HG03520 (cell line): ENCODE measurements at regions not wholly inside any gene's neighbourhood (a gene's known extent, or its start where the extent isn't known, plus 50 kb on each side); places are given as distances from the start of the nearest gene placed in this dataset.
"Not testable (repeated sequence)": the region's sequence is repeated elsewhere in the genome, so short reads cannot be mapped to it uniquely, and the experiment has no call there.

Source experiments
- ATAC-seq: cut with Tn5 transposase; IDR thresholded peaks from one replicate; pipeline ENCODE4 v1.9.1; 2021; ENCODE audit warnings: mild to moderate bottlenecking, moderate library complexity; ENCODE audit not compliant: unreplicated experiment

- no peak for ATAC-seq
These were observed 668.1 kb downstream of the RFPL4B start for GRCh38 chr6:113015249-113015648.

- no peak for ATAC-seq
These were observed 670.2 kb downstream of the RFPL4B start for GRCh38 chr6:113017353-113017752.

DNA sequence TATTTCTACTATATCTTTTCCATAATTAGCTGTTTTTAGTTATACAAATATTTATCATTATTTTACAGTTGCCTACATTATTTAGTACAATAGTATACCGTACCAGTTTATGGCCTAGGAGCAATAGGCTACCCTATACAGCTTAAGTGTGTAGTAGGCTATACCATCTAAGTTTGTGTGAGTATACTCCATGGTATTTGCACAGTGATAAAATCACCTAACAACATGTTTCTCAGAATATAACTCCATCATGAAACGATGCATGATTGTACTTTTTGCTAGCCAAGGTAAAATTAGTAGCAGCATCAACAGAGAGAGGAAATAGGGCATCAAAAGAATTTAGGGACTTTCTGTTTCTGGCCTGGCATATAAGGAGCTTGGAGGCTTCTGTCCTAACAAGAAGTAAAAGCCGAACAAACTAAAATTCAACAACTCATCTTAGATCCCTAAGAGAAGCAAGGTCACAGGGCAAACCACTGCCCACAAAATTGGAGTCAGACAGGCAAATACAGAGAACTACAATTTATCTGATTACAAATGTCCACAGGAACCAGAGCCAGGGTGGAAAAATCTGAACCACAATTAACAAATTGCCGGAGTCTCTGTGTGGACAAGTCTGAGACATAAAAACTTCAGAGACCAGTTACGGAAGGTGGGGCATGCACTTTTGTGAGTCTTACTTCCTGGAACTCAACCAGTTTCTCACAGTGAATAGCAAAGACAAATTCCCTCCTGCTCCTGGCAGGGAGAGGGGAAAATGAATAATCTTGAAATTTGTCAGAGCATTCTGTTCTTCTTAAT is 671.4 kb downstream of the RFPL4B start:
- ATAC-seq = no peak

GRCh38 chr6:113019176-113019575 is 672.0 kb downstream of the RFPL4B start:
- ATAC-seq = no peak

DNA sequence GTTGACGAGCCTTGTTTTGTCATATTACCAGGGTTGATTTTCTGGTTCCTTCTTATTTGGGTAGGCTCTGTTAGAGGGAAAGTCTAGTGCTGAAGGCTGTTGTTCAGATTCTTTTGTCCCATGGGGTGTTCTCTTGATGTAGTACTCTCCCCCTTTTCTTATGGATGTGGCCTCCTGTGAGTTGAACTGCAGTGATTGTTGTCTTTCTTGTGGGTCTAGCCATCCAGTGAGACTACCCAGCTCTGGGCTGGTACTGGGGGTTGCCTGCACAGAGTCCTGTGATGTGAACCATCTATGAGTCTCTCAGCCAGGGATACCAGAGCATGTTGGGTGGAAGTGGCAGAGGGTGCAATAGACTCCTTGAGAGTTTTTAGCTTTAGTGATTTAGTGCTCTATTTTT is 680.6 kb downstream of the RFPL4B start:
- no peak for ATAC-seq

- ATAC-seq = not testable (repeated sequence)
These were observed 682.0 kb downstream of the RFPL4B start for GRCh38 chr6:113029161-113029560.

DNA sequence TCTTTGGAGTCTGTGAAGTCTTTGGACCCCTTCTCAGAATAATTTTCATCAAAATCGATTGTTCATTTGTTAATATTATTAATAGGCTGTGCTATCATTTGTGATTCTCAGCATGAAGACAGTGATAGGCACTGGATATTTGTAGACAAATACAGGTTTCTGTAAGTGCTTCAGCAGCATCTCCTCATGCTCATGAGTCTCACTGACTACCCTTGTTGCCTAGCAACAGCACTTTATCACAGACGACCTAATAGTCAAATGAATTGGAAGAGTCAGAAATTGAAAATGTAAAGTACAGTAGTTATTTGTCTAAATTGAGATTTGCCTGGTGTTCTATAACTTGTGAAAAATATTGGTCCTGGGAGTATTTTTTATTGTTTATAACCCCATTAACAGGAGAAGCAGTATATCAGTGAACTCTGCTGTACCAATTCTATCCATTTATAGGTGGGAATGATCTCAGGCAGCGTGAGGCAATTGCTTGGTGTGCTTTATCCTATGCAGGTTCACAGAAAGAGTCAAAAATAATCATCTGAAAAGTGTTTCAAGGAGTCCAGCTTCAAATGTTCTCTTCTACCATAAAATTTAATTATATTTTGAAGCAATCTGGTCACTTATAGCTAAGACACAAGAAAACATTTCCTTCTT is 684.6 kb downstream of the RFPL4B start:
- ATAC-seq = no peak

GRCh38 chr6:113039005-113039404 is 691.9 kb downstream of the RFPL4B start:
- ATAC-seq = no peak

GRCh38 chr6:113047148-113047547 is 700.0 kb downstream of the RFPL4B start:
- ATAC-seq = no peak

GRCh38 chr6:113047932-113048331 is 700.8 kb downstream of the RFPL4B start:
- no peak for ATAC-seq

DNA sequence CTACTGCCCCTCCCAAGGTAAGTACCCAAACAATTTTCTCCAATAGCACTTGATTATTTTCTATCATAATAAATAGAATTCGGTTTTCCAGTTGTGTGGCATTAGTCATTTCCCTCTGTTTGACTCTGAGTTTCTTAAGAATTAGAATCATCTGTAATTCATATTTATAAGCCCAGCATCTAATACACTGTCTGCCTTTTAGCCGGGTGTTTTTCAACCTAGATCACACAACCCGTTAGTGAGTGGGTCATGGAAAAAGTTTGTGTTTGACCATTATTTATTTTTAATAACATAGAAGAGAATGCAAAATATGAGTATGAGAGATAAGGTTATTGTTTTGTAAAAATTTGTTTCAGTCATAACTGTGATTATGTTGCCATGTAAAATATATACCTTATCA is 701.6 kb downstream of the RFPL4B start:
- ATAC-seq = no peak

DNA sequence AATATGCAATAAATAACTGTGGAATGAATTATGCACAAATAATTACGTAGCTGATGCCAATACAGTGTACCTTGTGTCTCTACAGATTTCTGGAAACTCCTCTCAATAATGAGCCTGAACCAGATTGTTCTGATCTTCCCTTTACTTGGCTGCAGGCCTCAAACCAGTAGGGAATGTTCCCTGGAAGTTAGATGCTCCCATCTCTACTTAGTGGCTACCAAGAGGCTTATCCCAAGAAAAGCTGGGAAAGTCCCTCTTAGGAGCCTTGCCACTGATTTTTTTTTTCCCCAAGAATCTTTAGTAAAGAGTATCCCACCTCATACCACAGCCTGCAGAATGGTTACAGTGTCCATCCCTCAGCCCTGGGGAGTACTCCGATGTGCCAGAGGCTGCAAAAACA is 702.1 kb downstream of the RFPL4B start:
- no peak for ATAC-seq

GRCh38 chr6:113050010-113050858 is 703.1 kb downstream of the RFPL4B start:
- no peak for ATAC-seq

GRCh38 chr6:113050979-113051378 is 703.8 kb downstream of the RFPL4B start:
- no peak for ATAC-seq

DNA sequence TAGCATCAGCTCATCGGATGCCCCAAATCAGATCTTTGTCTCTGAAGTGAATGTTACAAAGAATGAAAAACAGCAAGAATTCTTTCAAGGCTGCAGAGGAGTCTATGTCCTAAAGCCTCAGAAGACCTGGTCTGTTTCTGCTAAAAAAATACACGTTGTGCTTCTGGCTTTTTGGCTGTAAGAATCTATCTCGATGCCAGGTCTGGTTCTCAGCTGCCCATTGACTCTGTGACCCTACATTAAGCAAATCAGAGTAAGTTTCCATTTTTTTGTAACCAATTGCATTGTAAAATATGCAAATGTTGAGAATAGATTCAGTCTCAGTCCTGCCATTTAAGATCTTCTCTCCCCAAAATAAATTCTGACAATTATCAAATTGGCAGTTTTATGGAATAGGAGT is 705.4 kb downstream of the RFPL4B start:
- ATAC-seq = no peak

DNA sequence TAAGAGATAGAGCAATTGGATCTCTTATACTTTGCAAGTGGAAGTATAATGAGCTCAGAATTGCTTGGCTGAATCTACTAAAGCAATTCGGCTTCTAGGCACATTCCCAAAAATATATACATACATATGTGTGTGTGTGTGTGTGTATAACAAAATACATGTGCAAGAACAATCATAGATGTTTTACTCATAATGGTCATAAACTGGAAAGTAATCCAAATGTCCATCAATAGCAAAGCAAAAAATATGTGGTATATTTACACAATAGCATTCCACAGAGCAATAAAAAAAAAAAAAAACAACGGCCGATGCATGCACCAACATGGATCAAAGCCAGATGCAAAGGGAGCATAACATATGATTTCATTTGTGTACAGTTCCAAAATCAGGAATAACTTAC is 707.9 kb downstream of the RFPL4B start:
- ATAC-seq = no peak

- no peak for ATAC-seq
These were observed 708.9 kb downstream of the RFPL4B start for GRCh38 chr6:113055998-113056397.

GRCh38 chr6:113057567-113058053 is 710.5 kb downstream of the RFPL4B start:
- no peak for ATAC-seq

DNA sequence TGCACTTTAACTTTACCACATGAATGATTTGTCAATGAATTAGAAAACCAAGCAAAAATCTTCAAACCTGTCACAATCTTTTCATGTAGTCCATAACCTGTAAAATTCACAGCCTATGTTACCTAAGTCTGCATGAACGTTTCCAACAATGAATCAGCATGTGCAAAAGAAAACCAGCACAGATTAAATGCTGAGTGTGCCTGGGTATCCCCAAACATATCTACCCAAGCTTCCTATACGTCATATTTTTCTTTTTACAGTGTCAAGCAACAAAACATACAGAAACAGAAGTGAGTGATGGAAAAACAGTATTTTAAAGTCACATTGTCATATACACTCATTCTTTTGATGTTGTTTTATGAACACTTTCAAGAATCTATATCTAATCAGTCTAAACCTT is 713.5 kb downstream of the RFPL4B start:
- ATAC-seq = no peak

GRCh38 chr6:113065611-113066010 is 718.5 kb downstream of the RFPL4B start:
- ATAC-seq = no peak

GRCh38 chr6:113067612-113068275 is 720.6 kb downstream of the RFPL4B start:
- no peak for ATAC-seq
